Inflammatory macrophage (primary cell): ENCODE measurements at regions not wholly inside any gene's neighbourhood (a gene's known extent, or its start where the extent isn't known, plus 50 kb on each side); places are given as distances from the start of the nearest gene placed in this dataset.
"Not testable (repeated sequence)": the region's sequence is repeated elsewhere in the genome, so short reads cannot be mapped to it uniquely, and the experiment has no call there.

ENCODE experiments used
- DNase-seq, 2 donors: peaks; one replicate each; pipeline ENCODE4 v3.0.0-alpha.2; 2020 to 2022

GRCh38 chr7:156025675-156026074 lies 213.4 kb upstream of the SHH start:
- no peak for DNase-seq

- no peak for DNase-seq
Measured at GRCh38 chr7:156024201-156024600, 211.9 kb upstream of the SHH start.

GRCh38 chr7:156022483-156023459 lies 210.5 kb upstream of the SHH start:
- no peak for DNase-seq

- no peak for DNase-seq
Measured at GRCh38 chr7:156021471-156021870, 209.2 kb upstream of the SHH start.

- DNase-seq, result no peak
Measured at GRCh38 chr7:156020566-156020965, 208.3 kb upstream of the SHH start.

GRCh38 chr7:156019776-156020565 lies 207.7 kb upstream of the SHH start:
- no peak for DNase-seq

GRCh38 chr7:156019308-156019707 lies 207.0 kb upstream of the SHH start:
- no peak for DNase-seq

- no peak for DNase-seq
Measured at GRCh38 chr7:156017916-156018700, 205.8 kb upstream of the SHH start.

- DNase-seq, result no peak
Measured at GRCh38 chr7:156017431-156017830, 205.2 kb upstream of the SHH start.

- DNase-seq, result no peak
Measured at GRCh38 chr7:156015237-156016020, 203.2 kb upstream of the SHH start.

- DNase-seq, result no peak
Measured at GRCh38 chr7:156014808-156015207, 202.5 kb upstream of the SHH start.

- DNase-seq, result no peak
Measured at GRCh38 chr7:156014201-156014600, 201.9 kb upstream of the SHH start.

GRCh38 chr7:156012412-156012811 lies 200.1 kb upstream of the SHH start:
- DNase-seq, result no peak

GRCh38 chr7:156009569-156009968 lies 197.3 kb upstream of the SHH start:
- DNase-seq, result no peak

GRCh38 chr7:156006876-156007275 lies 194.6 kb upstream of the SHH start:
- DNase-seq, result not testable (repeated sequence)

- no peak for DNase-seq
Measured at GRCh38 chr7:156006024-156006423, 193.8 kb upstream of the SHH start.

GRCh38 chr7:156005202-156005691 lies 193.0 kb upstream of the SHH start:
- no peak for DNase-seq

GRCh38 chr7:156004265-156005201 lies 192.3 kb upstream of the SHH start:
- DNase-seq, result no peak

- DNase-seq, result no peak
Measured at GRCh38 chr7:156003220-156004162, 191.2 kb upstream of the SHH start.
